Tibial nerve (tissue), 3 donors: ENCODE measurements at regions not wholly inside any gene's neighbourhood (a gene's known extent, or its start where the extent isn't known, plus 50 kb on each side); places are given as distances from the start of the nearest gene placed in this dataset.

Source experiments
- EP300 ChIP-seq, 2 donors: sonication (generic); formaldehyde crosslinking; IDR thresholded peaks; one replicate each; pipeline ENCODE4 v1.6.1; 2017; ENCODE audit warnings: antibody characterized with exemption in 2 of 2, mild to moderate bottlenecking in 1 of 2
- POLR2A ChIP-seq, 2 donors: fragments of 450-650 bp; IDR thresholded peaks; one replicate each; pipeline ENCODE4 v1.6.1; 2017; ENCODE audit warnings: antibody characterized with exemption in 2 of 2, mild to moderate bottlenecking in 2 of 2, moderate library complexity in 2 of 2

GRCh38 chr13:50627111-50627510 lies 216.4 kb downstream of the DLEU7 start:
- TF ChIP-seq EP300 (IDR thresholded peaks at IDR 0.05): no peak
- TF ChIP-seq POLR2A (IDR thresholded peaks at IDR 0.05): no peak
